H9 (cell line): ENCODE measurements at regions not wholly inside any gene's neighbourhood (a gene's known extent, or its start where the extent isn't known, plus 50 kb on each side); places are given as distances from the start of the nearest gene placed in this dataset.
"Not testable (repeated sequence)": the region's sequence is repeated elsewhere in the genome, so short reads cannot be mapped to it uniquely, and the experiment has no call there.

Experiments
- DNase-seq: peaks from one replicate; pipeline ENCODE4 v3.0.0-alpha.2; 2017
- H2AFZ ChIP-seq: one replicate; pipeline ENCODE4 v1.6.1; 2013; ENCODE audit warnings: mild to moderate bottlenecking, low read length, control low read depth, moderate library complexity
- H2AK5ac ChIP-seq: 2 replicates; pipeline ENCODE4 v1.6.1; 2013; ENCODE audit warnings: low read length, control low read depth, mixed read lengths; ENCODE audit not compliant: insufficient read length
- H2BK120ac ChIP-seq: one replicate; pipeline ENCODE4 v1.6.1; 2013; ENCODE audit warnings: low read depth, mild to moderate bottlenecking, low read length, control low read depth, inconsistent platforms; ENCODE audit not compliant: poor library complexity, severe bottlenecking
- H2BK12ac ChIP-seq: 2 replicates; pipeline ENCODE4 v1.6.1; 2013; ENCODE audit warnings: low read length, control low read depth, mixed read lengths, low read depth; ENCODE audit not compliant: insufficient read length
- H2BK15ac ChIP-seq: 2 replicates; pipeline ENCODE4 v1.6.1; 2013; ENCODE audit warnings: low read depth, low read length, control low read depth
- H2BK20ac ChIP-seq: one replicate; pipeline ENCODE4 v1.6.1; 2013; ENCODE audit warnings: low read depth, mild to moderate bottlenecking, low read length, control low read depth, inconsistent platforms; ENCODE audit not compliant: poor library complexity, severe bottlenecking
- H2BK5ac ChIP-seq: 2 replicates; pipeline ENCODE4 v1.6.1; 2013; ENCODE audit warnings: low read length, control low read depth, mixed read lengths; ENCODE audit not compliant: insufficient read length
- H3K14ac ChIP-seq: 2 replicates; pipeline ENCODE4 v1.6.1; 2013; ENCODE audit warnings: low read length, control low read depth; ENCODE audit not compliant: insufficient read depth
- H3K18ac ChIP-seq: 2 replicates; pipeline ENCODE4 v1.6.1; 2013; ENCODE audit warnings: low read depth, mild to moderate bottlenecking, mixed read lengths, low read length, control low read depth; ENCODE audit not compliant: insufficient read length
- H3K23ac ChIP-seq: 2 replicates; pipeline ENCODE4 v1.6.1; 2013; ENCODE audit warnings: low read length, control low read depth, mixed read lengths, low read depth; ENCODE audit not compliant: insufficient read length
- H3K23me2 ChIP-seq: 2 replicates; pipeline ENCODE4 v1.6.1; 2013; ENCODE audit warnings: low read depth, mild to moderate bottlenecking, mixed read lengths, low read length, control low read depth; ENCODE audit not compliant: insufficient read length, poor library complexity, severe bottlenecking
- H3K27ac ChIP-seq: 2 replicates; pipeline ENCODE4 v1.5.1; 2013; ENCODE audit warnings: low read length, control low read depth, mixed read lengths, low read depth; ENCODE audit not compliant: insufficient read length
- H3K27me3 ChIP-seq: 2 replicates; pipeline ENCODE4 v1.6.1; 2013; ENCODE audit warnings: low read length, control low read depth, inconsistent platforms; ENCODE audit not compliant: insufficient read depth
- H3K4ac ChIP-seq: 2 replicates; pipeline ENCODE4 v1.6.1; 2013; ENCODE audit warnings: low read depth, mild to moderate bottlenecking, control low read depth, inconsistent platforms, low read length, moderate library complexity
- H3K4me1 ChIP-seq: 2 replicates; pipeline ENCODE4 v1.6.1; 2013; ENCODE audit warnings: low read length, control low read depth, inconsistent platforms; ENCODE audit not compliant: insufficient read depth
- H3K4me2 ChIP-seq: 2 replicates; pipeline ENCODE4 v1.6.1; 2013; ENCODE audit warnings: low read length, control low read depth, mixed read lengths; ENCODE audit not compliant: insufficient read length, insufficient read depth
- H3K56ac ChIP-seq: 2 replicates; pipeline ENCODE4 v1.6.1; 2013; ENCODE audit warnings: low read depth, mild to moderate bottlenecking, mixed read lengths, low read length, control low read depth; ENCODE audit not compliant: insufficient read length
- H3K79me1 ChIP-seq: 2 replicates; pipeline ENCODE4 v1.6.1; 2013; ENCODE audit warnings: low read depth, mild to moderate bottlenecking, moderate library complexity, low read length, control low read depth, inconsistent platforms; ENCODE audit not compliant: insufficient read depth, poor library complexity, severe bottlenecking
- H3K79me2 ChIP-seq: 2 replicates; pipeline ENCODE4 v1.6.1; 2013; ENCODE audit warnings: low read length, control low read depth, inconsistent platforms; ENCODE audit not compliant: insufficient read depth
- H3K9ac ChIP-seq: 2 replicates; pipeline ENCODE4 v1.6.1; 2013; ENCODE audit warnings: low read length, control low read depth, mixed read lengths; ENCODE audit not compliant: insufficient read length; ENCODE audit errors: extremely low read depth
- H3K9me3 ChIP-seq: one replicate; pipeline ENCODE4 v1.6.1; 2013; ENCODE audit warnings: low read depth, low read length, inconsistent platforms; ENCODE audit not compliant: control insufficient read depth
- H3T11ph ChIP-seq: one replicate; pipeline ENCODE4 v1.6.1; 2013; ENCODE audit warnings: mild to moderate bottlenecking, low read length, control low read depth, inconsistent platforms
- H4K20me1 ChIP-seq: one replicate; pipeline ENCODE4 v1.6.1; 2013; ENCODE audit not compliant: control insufficient read depth, insufficient read length, insufficient read depth
- H4K5ac ChIP-seq: 2 replicates; pipeline ENCODE4 v1.6.1; 2013; ENCODE audit warnings: low read depth, mild to moderate bottlenecking, mixed read lengths, low read length, control low read depth; ENCODE audit not compliant: insufficient read length
- H4K8ac ChIP-seq: replicated peaks from 2 replicates; pipeline ENCODE4 v1.6.1; 2013; ENCODE audit warnings: low read length, control low read depth, mixed read lengths, low read depth; ENCODE audit not compliant: insufficient read length
- H4K91ac ChIP-seq: 2 replicates; pipeline ENCODE4 v1.6.1; 2013; ENCODE audit warnings: low read depth, mild to moderate bottlenecking, moderate library complexity, mixed read lengths, low read length, control low read depth; ENCODE audit not compliant: insufficient read length
- H3K27ac Mint-ChIP-seq, 3 experiments: 2 replicates in 2 of 3; 3 replicates in 1 of 3; pipeline ENCODE4 v1.8.0; 2020 to 2021; ENCODE audit warnings: mixed read lengths in 3 of 3, mild to moderate bottlenecking in 1 of 3, moderate library complexity in 1 of 3
- H3K27me3 Mint-ChIP-seq: 2 replicates; pipeline ENCODE4 v1.8.0; 2021; ENCODE audit warnings: low read depth, mild to moderate bottlenecking, moderate library complexity, mixed read lengths
- H3K36me3 Mint-ChIP-seq, 3 experiments: 2 replicates in 2 of 3; 3 replicates in 1 of 3; pipeline ENCODE4 v1.8.0; 2020 to 2021; ENCODE audit warnings: low read depth in 3 of 3, mixed read lengths in 3 of 3; ENCODE audit not compliant: insufficient read depth in 1 of 3
- H3K4me1 Mint-ChIP-seq, 2 experiments: 2 replicates each; pipeline ENCODE4 v1.8.0; 2020; ENCODE audit warnings: mixed read lengths in 2 of 2
- H3K4me3 Mint-ChIP-seq, 2 experiments: 2 replicates in 1 of 2; 3 replicates in 1 of 2; pipeline ENCODE4 v1.8.0; 2020 to 2021; ENCODE audit warnings: mild to moderate bottlenecking in 2 of 2, mixed read lengths in 2 of 2, moderate library complexity in 1 of 2
- H3K9me3 Mint-ChIP-seq, 2 experiments: 2 replicates in 1 of 2; 3 replicates in 1 of 2; pipeline ENCODE4 v1.8.0; 2020; ENCODE audit warnings: mild to moderate bottlenecking in 2 of 2, mixed read lengths in 2 of 2, moderate library complexity in 1 of 2
- WGBS: extraction: QIAGEN DNeasy Blood & Tissue Kit; methylation state at CpG from one replicate; pipeline ENCODE4 v1.1.7; 2013; ENCODE audit warnings: missing lambda C conversion rate, low lambda C conversion rate, mixed read lengths; ENCODE audit not compliant: insufficient read length; ENCODE audit errors: extremely low coverage; 5-methylcytosine and 5-hydroxymethylcytosine counted together

GRCh38 chr21:6110716-6111343 lies 4410.6 kb upstream of the TPTE start:
- not testable (repeated sequence) for H3K4me1 ChIP-seq, H3K23me2 ChIP-seq, H4K91ac ChIP-seq, H3K23ac ChIP-seq, H3T11ph ChIP-seq, H3K18ac ChIP-seq, H3K27ac Mint-ChIP-seq, H3K4me1 Mint-ChIP-seq, H4K20me1 ChIP-seq, H4K8ac ChIP-seq, H3K9me3 ChIP-seq, H3K79me2 ChIP-seq, H3K27me3 Mint-ChIP-seq, DNase-seq, H2BK12ac ChIP-seq, H3K4me2 ChIP-seq, H3K4me3 Mint-ChIP-seq, H3K14ac ChIP-seq, H2BK20ac ChIP-seq, H3K9ac ChIP-seq, H3K27me3 ChIP-seq, H3K36me3 Mint-ChIP-seq, H3K4ac ChIP-seq, H3K27ac ChIP-seq, H3K79me1 ChIP-seq, H3K56ac ChIP-seq, H2BK120ac ChIP-seq, H2AFZ ChIP-seq, H2AK5ac ChIP-seq, H4K5ac ChIP-seq, H2BK5ac ChIP-seq, H2BK15ac ChIP-seq, H3K9me3 Mint-ChIP-seq
- WGBS: no CpG with 5 or more reads among the region's 110 CpGs

GRCh38 chr21:6111354-6111753 lies 4410.0 kb upstream of the TPTE start:
- H3K56ac ChIP-seq, H2AK5ac ChIP-seq, H3K79me1 ChIP-seq, H2BK20ac ChIP-seq, H3K27ac ChIP-seq, H2BK15ac ChIP-seq, H3K14ac ChIP-seq, H2BK12ac ChIP-seq, H3K4me1 ChIP-seq, H3K27ac Mint-ChIP-seq, H4K8ac ChIP-seq, H3K4me2 ChIP-seq, H3K4ac ChIP-seq, H3K27me3 ChIP-seq, H3K79me2 ChIP-seq, H3K4me1 Mint-ChIP-seq, H3K4me3 Mint-ChIP-seq, H3K9me3 ChIP-seq, H2AFZ ChIP-seq, H3T11ph ChIP-seq, H3K9me3 Mint-ChIP-seq, H3K23me2 ChIP-seq, H4K91ac ChIP-seq, H2BK5ac ChIP-seq, H3K23ac ChIP-seq, H4K20me1 ChIP-seq, H2BK120ac ChIP-seq, DNase-seq, H3K36me3 Mint-ChIP-seq, H4K5ac ChIP-seq, H3K27me3 Mint-ChIP-seq, H3K18ac ChIP-seq, H3K9ac ChIP-seq: not testable (repeated sequence)
- no CpG with 5 or more reads among the region's 46 CpGs for WGBS
